ENCODE measurements at regions not wholly inside any gene's neighbourhood (a gene's known extent, or its start where the extent isn't known, plus 50 kb on each side); places are given as distances from the start of the nearest gene placed in this dataset.
"Not testable (repeated sequence)": the region's sequence is repeated elsewhere in the genome, so short reads cannot be mapped to it uniquely, and the experiment has no call there.

- no peak for DNase-seq (ENCODE audit: low spot score)
Measured at GRCh38 chr6:164107297-164107995, 692.9 kb downstream of the QKI start.

- no peak for DNase-seq (ENCODE audit: low spot score)
Measured at GRCh38 chr6:164106345-164106769, 691.8 kb downstream of the QKI start.

- DNase-seq (ENCODE audit: low spot score): no peak
Measured at GRCh38 chr6:164105705-164106104, 691.2 kb downstream of the QKI start.

DNA sequence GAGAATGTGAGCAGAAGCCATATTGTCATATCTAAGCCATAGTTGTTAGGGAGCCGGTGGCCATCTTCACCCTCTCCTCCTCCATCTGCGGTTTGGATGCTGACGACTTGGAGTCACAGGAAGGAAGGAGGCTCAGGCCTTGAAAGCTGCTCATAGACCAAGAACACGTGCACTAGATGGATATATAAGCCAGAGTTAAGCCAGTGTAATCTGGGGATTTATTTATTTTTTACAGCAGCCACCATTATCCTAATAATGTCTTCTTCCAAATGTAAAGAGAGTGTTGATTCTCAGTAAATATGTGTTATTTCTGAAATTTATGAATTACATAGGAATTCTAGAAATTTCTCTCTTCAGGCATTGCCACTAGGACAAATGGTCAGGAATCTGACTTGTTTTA lies 689.9 kb downstream of the QKI start:
- DNase-seq (ENCODE audit: low spot score): no peak

GRCh38 chr6:164102693-164103092 lies 688.2 kb downstream of the QKI start:
- DNase-seq (ENCODE audit: low spot score): no peak

DNA sequence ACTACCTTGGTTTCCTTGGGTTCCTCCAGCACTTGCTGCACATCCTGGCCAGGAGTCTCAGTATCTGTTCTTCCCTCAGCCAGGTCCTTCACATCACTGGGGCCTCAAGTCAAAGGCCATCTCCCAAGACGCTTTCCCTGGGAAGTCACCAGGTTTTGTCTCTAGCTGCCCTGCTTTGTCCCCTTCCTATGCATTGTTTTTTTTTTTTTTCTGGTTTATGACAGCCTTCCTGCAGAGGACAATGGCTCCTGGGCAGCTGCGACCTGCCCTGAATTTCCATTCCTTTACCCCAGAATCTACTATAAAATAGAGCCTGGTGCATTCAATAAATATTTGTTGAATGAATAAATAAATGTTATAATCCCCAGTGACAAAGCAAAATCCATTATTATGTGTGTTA lies 687.3 kb downstream of the QKI start:
- no peak for DNase-seq (ENCODE audit: low spot score)

DNA sequence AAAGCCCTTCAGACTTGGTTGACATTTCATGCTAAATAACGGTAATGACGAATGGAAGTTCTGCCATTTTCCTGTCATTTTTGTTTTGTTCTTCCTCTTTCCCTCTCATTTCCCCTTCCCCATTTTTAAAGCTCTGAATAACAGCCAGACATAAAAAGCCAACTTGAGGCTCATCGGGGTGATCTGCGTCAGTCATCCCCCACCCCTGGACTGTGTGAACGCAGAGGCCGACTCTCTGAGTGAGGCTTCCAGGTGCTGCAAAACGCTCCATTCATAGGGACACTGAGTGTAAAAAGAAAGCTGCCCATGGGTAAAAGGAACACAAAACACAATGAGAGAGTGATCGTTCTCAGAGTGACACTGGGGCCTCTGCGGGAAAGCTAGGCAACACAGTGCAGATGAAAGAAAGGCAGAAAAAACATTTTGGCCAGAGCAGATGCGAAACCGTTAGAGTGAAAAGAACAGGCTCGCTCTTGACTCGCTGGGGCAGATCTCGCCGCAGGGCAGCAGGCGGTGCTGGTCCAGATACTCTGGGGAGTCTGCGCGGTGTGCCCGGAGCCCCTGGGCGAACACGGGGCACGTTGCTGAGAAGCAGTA lies 684.8 kb downstream of the QKI start:
- DNase-seq (ENCODE audit: low spot score): no peak

GRCh38 chr6:164098857-164099267 lies 684.3 kb downstream of the QKI start:
- no peak for DNase-seq (ENCODE audit: low spot score)

DNA sequence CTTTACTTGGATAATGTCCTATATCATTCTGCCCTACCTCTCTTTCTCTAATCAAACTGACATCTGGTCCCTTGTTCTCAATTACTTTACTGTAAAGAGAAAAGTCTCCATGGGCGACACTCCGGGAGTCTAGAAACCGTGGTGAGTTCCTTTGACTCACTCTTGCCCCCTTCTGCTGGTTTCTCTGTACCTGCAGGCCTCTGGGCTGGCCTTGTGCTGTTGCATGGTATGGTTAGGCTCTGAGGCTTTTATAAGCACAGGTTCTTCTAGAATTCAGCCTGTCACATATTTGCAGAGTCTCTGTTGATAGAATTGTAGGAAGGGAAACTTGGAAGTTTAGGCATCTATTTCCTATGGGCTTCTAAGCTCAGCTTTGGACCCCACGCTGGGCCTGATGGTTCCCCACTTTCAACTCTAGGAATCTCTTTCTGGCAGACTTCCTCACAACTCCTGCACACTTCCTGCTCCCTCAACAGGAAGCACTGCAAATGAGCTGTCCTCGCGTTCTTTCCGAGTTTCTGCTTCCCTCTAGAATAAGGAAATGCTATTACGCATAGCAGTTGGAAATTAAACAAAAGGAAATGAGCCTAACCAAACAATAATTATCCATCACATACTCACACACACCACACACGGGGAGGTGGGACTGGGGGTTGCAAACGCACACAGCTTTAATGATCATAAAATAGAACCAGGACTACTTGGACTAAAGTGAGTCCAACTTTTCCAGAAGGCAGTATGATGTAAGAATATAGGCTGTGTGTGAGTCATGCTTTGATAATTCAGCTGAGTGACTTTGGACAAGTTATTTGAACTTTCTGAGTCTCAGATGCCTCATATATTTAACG lies 683.3 kb downstream of the QKI start:
- no peak for DNase-seq (ENCODE audit: low spot score)

- no peak for DNase-seq (ENCODE audit: low spot score)
Measured at GRCh38 chr6:164097056-164097455, 682.5 kb downstream of the QKI start.

GRCh38 chr6:164095056-164095455 lies 680.5 kb downstream of the QKI start:
- DNase-seq (ENCODE audit: low spot score): no peak

DNA sequence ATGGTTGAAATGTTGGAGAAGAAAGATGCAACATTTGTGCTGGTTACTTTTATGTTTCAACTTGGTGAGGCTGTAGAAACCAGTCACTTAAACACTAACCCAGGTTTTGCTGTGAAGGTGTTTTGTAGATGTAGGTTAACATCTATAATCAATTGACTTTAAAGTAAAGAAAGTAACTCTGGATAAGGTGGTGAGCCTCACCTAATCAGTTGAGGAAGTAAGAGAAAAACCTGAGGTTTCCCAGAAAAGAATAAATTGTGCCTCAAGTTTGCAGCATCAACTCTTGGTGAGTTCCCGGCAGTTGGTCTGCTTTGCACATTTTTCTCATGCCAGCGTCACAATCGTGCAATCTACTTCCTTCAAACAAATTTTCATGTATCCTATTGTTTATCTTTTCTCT lies 673.4 kb downstream of the QKI start:
- DNase-seq (ENCODE audit: low spot score): no peak

DNA sequence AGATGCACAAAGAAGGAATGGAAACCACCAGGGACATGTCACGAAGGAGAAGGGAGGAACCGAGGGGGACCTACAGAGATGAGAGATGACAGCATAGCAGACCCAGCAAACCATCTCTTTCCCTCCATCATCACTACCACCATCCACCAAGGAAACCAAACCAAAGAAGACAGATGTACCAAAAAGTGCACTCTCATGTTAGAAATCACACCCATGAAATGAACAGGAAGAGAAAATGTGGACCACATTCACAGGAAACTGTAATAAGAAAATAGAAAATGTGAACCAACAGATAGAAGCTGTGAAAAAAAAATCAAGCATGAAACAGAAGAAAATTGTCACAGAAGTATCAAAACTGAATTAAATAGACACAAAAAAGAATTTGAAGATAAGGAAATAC lies 672.7 kb downstream of the QKI start:
- no peak for DNase-seq (ENCODE audit: low spot score)

DNA sequence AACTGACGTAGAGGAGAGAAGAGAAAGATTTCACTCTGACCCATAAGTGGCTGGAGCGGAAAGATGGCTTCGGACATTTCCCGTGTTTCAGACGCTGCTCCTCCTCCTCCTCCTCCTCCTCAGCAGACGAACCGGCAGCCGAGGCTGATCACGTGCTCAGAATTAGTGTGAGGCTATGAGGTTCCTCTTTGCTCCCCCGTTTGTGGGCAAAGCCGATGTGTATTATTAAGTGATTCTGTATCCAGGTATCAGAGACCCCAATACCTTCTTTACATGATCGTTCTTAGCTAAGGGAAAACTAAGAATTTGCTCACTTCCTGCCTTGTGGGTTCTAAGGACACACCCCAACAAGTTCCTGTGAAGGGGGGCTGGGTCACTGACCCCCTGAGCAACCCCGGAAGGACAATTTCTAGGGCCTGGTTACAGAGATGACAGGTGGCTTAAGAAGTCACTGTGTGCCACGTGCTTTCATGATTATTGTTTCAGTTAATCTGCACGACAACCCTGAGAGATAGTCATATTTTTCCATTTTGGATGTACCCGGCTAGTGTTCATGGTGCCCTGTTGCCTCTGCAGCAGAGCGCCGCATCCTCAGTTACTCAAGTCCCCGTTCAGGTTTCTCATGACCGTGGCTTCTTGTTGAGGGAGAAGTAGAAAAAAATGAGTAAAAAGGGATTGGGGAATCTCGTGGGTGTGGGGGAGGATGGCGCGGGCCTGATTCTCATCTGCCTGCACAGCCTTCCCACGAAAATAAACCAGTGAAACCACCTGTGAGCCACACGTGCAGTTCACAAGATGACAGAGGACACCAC lies 671.8 kb downstream of the QKI start:
- no peak for DNase-seq (ENCODE audit: low spot score)

DNA sequence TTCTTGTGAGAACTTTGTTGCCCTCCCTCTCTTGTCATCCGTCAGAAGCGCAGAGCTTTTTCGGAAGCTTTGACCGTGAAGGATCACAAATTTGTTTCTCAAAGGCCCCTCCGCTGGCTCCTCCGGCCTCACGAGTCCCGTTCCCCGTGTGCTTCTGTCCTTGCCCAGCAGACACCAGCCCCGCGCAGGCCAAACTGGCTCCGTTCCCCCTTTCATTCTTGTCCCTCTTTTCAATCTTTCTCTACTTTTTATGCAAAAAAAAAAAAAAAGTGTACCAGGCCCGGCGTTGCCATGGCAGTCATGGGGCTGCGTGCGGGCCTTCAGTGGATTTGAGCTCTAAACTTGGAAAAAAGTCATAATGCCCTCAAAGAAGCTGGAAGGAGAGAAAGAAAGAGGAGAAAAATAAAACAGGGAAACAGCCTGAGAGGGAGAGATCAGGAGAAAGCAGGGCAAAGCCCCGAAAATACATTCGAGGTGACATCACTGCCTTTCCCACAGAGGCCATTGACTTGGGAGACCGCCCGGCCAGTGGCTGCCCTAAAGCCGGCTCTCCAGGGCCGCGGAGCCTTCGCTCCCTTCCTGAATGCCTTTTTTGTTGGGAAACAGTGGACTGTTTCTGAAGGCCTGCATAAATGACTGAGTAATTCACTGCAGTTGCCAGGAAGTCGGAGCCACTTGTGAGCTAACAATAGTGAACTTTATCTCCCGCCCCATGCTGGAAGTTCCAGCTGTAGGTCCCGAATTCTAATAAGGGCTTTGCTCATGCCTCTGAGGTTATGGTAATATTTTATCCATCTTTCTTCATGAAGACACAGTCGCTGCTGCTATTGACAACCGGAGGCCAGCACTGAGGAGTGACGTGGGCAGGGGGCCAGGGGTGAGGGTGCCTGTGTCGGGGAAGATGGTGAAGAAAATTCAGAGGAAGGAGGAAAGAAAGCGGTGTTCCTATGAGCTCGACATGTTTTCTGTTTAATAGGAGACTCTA lies 670.9 kb downstream of the QKI start:
- no peak for DNase-seq (ENCODE audit: low spot score)

- DNase-seq (ENCODE audit: low spot score): no peak
Measured at GRCh38 chr6:164079275-164079600, 664.7 kb downstream of the QKI start.

DNA sequence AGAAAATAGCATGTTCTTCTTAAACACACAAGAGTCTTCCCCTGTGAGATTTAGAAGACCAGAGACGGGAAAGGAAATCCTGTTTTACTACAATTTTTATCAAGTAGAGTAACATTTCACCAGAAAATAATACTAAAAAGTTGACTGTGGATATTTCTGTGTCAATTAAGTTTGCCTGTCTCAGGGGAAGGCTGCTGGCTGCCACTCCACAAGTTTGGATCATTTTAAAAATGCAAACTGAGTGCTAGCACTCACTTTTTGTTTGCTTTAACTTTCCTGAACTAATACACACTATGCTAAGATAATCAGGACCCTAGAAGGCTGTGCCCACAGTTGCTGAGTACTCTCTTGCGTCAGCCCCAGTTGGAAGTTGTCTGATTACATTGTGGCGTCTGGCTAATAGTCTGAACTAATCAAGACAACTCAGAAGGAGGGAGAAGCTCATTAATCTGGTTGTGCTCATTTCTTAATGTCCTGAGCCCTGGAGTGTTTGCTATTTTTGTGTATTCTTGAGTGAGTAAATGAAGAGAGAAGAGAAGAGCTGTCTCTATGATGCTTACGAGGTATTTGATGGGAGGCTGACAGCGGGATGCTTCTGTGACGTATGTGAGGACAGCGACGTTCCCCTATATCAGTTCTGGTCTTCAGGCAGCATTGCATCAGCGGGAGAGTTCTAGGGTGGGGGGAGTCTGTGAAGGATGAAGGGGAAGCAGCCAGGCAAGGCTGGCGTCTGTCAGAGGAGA lies 664.2 kb downstream of the QKI start:
- DNase-seq (ENCODE audit: low spot score): no peak

DNA sequence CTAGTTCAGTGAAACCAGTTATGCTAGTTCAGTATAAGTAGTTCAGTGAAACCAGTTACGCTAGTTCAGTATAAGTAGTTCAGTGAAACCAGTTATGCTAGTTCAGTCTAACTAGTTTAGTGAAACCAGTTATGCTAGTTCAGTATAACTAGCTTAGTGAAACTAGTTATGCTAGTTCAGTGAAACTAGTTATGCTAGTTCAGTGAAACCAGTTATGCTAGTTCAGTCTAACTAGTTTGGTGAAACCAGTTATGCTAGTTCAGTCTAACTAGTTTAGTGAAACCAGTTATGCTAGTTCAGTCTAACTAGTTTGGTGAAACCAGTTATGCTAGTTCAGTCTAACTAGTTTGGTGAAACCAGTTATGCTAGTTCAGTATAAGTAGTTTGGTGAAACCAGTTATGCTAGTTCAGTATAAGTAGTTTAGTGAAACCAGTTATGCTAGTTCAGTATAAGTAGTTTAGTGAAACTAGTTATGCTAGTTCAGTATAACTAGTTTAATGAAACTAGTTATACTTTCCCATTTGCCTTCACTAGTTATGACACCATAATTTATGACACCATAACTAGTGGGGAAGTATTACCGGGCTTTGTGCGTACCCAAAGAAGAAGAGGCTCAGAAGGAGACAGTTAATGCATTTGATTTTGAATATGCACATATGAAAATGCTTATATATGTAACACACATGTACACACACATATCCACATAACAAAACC lies 662.5 kb downstream of the QKI start:
- DNase-seq (ENCODE audit: low spot score): not testable (repeated sequence)

GRCh38 chr6:164075981-164076615 lies 661.6 kb downstream of the QKI start:
- no peak for DNase-seq (ENCODE audit: low spot score)
